Bronchial epithelial cell (primary cell): ENCODE measurements at regions not wholly inside any gene's neighbourhood (a gene's known extent, or its start where the extent isn't known, plus 50 kb on each side); places are given as distances from the start of the nearest gene placed in this dataset.

Experiments
- DNase-seq: peaks from one replicate; pipeline ENCODE4 v3.0.0-alpha.2; 2010; ENCODE audit warnings: low read depth
- FAIRE-seq: peaks from 2 replicates; lab custom pipeline; 2011; peaks lifted over from hg19 to GRCh38; lab: Jason Lieb, UNC
- H3K27me3 ChIP-seq: 2 replicates; pipeline ENCODE4 v1.5.1; 2011; ENCODE audit warnings: low read length; ENCODE audit not compliant: control insufficient read depth, insufficient read depth
- H3K36me3 ChIP-seq: 2 replicates; pipeline ENCODE4 v1.5.1; 2011; ENCODE audit warnings: low read length; ENCODE audit not compliant: control insufficient read depth, insufficient read depth
- H3K4me3 ChIP-seq: 2 replicates; pipeline ENCODE4 v1.5.1; 2011; ENCODE audit warnings: mild to moderate bottlenecking, low read depth, low read length, control low read depth
- CTCF ChIP-seq: IDR thresholded peaks from 2 replicates; pipeline ENCODE4 v1.5.1; 2011; ENCODE audit warnings: mild to moderate bottlenecking, moderate library complexity, low read length, control low read depth, inconsistent platforms; ENCODE audit not compliant: insufficient read depth, severe bottlenecking

GRCh38 chr4:189069772-189070171, 870.9 kb upstream of the FRG1 start:
- Histone ChIP-seq H3K36me3 (no peaks in the 10 kb centered on the region), H3K27me3 (no peaks in the 10 kb centered on the region), H3K4me3 (no peak overlapping the region)
- DNase-seq, result peak; percentile 75
- TF ChIP-seq CTCF, result no peak
- no peak for FAIRE-seq

- DNase-seq, result no peak
Observed at GRCh38 chr4:189071241-189071640, 869.4 kb upstream of the FRG1 start.

GRCh38 chr4:189073739-189074138, 866.9 kb upstream of the FRG1 start:
- TF ChIP-seq CTCF, result no peak
- DNase-seq (no peak), FAIRE-seq (no peak)
- no peaks in the 10 kb centered on the region for H3K27me3 ChIP-seq
- no peak overlapping the region for H3K4me3 ChIP-seq
- no peaks in the 10 kb centered on the region for H3K36me3 ChIP-seq

More at GRCh38 chr4:189071241-189071640, 869.4 kb upstream of the FRG1 start:
- Histone ChIP-seq H3K27me3 (no peaks in the 10 kb centered on the region), H3K36me3 (no peaks in the 10 kb centered on the region), H3K4me3 (no peak overlapping the region)
- TF ChIP-seq CTCF, result no peak
- no peak for FAIRE-seq

GRCh38 chr4:189081826-189082225, 858.8 kb upstream of the FRG1 start:
- Histone ChIP-seq H3K27me3 (no peaks in the 10 kb centered on the region), H3K4me3 (no peak overlapping the region), H3K36me3 (no peaks in the 10 kb centered on the region)
- no peak for TF ChIP-seq CTCF
- peak; percentile 97 for DNase-seq
- no peak for FAIRE-seq

- Histone ChIP-seq H3K4me3 (no peak overlapping the region), H3K27me3 (no peaks in the 10 kb centered on the region), H3K36me3 (no peaks in the 10 kb centered on the region)
- no peak for TF ChIP-seq CTCF
- no peak for DNase-seq
- FAIRE-seq, result no peak
Observed at GRCh38 chr4:189083769-189084168, 856.9 kb upstream of the FRG1 start.

- DNase-seq (no peak), FAIRE-seq (no peak)
- Histone ChIP-seq H3K4me3 (no peak overlapping the region), H3K36me3 (no peaks in the 10 kb centered on the region), H3K27me3 (no peaks in the 10 kb centered on the region)
- TF ChIP-seq CTCF, result no peak
Observed at GRCh38 chr4:189084671-189085070, 856.0 kb upstream of the FRG1 start.
